Left ventricle myocardium inferior (tissue), 1 donor: ENCODE measurements at regions not wholly inside any gene's neighbourhood (a gene's known extent, or its start where the extent isn't known, plus 50 kb on each side); places are given as distances from the start of the nearest gene placed in this dataset.

Source experiments
- DNase-seq: peaks from one replicate; pipeline ENCODE4 v3.0.0-alpha.2; 2020
- H3K27ac ChIP-seq: fragments of 200-600 bp; replicated peaks from 2 replicates; pipeline ENCODE4 v1.8.0; 2021
- H3K27me3 ChIP-seq: fragments of 200-600 bp; 2 replicates; pipeline ENCODE4 v1.8.0; 2021; ENCODE audit warnings: low read depth
- H3K36me3 ChIP-seq: fragments of 200-600 bp; 2 replicates; pipeline ENCODE4 v1.8.0; 2021
- H3K4me1 ChIP-seq: fragments of 200-600 bp; 2 replicates; pipeline ENCODE4 v1.8.0; 2021
- H3K4me3 ChIP-seq: fragments of 200-600 bp; 2 replicates; pipeline ENCODE4 v1.8.0; 2021; ENCODE audit warnings: mild to moderate bottlenecking, moderate library complexity
- H3K9me3 ChIP-seq: fragments of 200-600 bp; replicated peaks from 2 replicates; pipeline ENCODE4 v1.8.0; 2021
- CTCF ChIP-seq: fragments of 200-600 bp; IDR thresholded peaks from 2 replicates; pipeline ENCODE4 v1.8.0; 2021; ENCODE audit warnings: antibody characterized with exemption, mild to moderate bottlenecking, borderline replicate concordance
- intact Hi-C: fragments of 100-400 bp; cut with micrococcal nuclease; formaldehyde crosslinking; loops from one replicate; pipeline ENCODE4 v1.11.0; 2022
- donor health status: DM: no; HTN: yes; CAD: no; lungs with severe emphysema.

GRCh38 chr2:156937430-156937829 lies 320.1 kb upstream of the GALNT5 start:
- Histone ChIP-seq H3K4me1 (no peaks in the 10 kb centered on the region), H3K4me3 (no peak overlapping the region), H3K36me3 (no peaks in the 10 kb centered on the region), H3K27me3 (no peaks in the 10 kb centered on the region), H3K27ac (no peak overlapping the region), H3K9me3 (no peaks in the 10 kb centered on the region)
- intact Hi-C loops, result no loop called here
- TF ChIP-seq CTCF, result no peak
- no peak for DNase-seq

- H3K27ac ChIP-seq, result no peak overlapping the region
- H3K9me3 ChIP-seq, result no peaks in the 10 kb centered on the region
- intact Hi-C loops, result no loop called here
- DNase-seq, result no peak
- no peak overlapping the region for H3K4me3 ChIP-seq
- no peaks in the 10 kb centered on the region for H3K4me1 ChIP-seq
- TF ChIP-seq CTCF, result no peak
- no peaks in the 10 kb centered on the region for H3K27me3 ChIP-seq
- no peaks in the 10 kb centered on the region for H3K36me3 ChIP-seq
Measured at GRCh38 chr2:156944871-156945270, 312.6 kb upstream of the GALNT5 start.

- H3K36me3 ChIP-seq, result no peaks in the 10 kb centered on the region
- no peak overlapping the region for H3K4me3 ChIP-seq
- no peaks in the 10 kb centered on the region for H3K27me3 ChIP-seq
- DNase-seq, result no peak
- peaks cover 19% of the 10 kb centered on the region for H3K9me3 ChIP-seq
- intact Hi-C loops, result no loop called here
- H3K4me1 ChIP-seq, result no peaks in the 10 kb centered on the region
- H3K27ac ChIP-seq, result no peak overlapping the region
- TF ChIP-seq CTCF, result no peak
Measured at GRCh38 chr2:156947261-156947660, 310.2 kb upstream of the GALNT5 start.

GRCh38 chr2:156955701-156956100 lies 301.8 kb upstream of the GALNT5 start:
- TF ChIP-seq CTCF, result no peak
- DNase-seq, result no peak
- H3K4me1 ChIP-seq, result no peaks in the 10 kb centered on the region
- H3K4me3 ChIP-seq, result no peak overlapping the region
- H3K27ac ChIP-seq, result no peak overlapping the region
- H3K9me3 ChIP-seq, result peaks cover 50% of the 10 kb centered on the region
- no peaks in the 10 kb centered on the region for H3K27me3 ChIP-seq
- intact Hi-C loops, result no loop called here
- H3K36me3 ChIP-seq, result no peaks in the 10 kb centered on the region

GRCh38 chr2:156956161-156956560 lies 301.3 kb upstream of the GALNT5 start:
- Histone ChIP-seq H3K9me3 (peaks cover 48% of the 10 kb centered on the region), H3K36me3 (no peaks in the 10 kb centered on the region), H3K27ac (no peak overlapping the region), H3K4me3 (no peak overlapping the region), H3K4me1 (no peaks in the 10 kb centered on the region), H3K27me3 (no peaks in the 10 kb centered on the region)
- TF ChIP-seq CTCF, result no peak
- intact Hi-C loops, result no loop called here
- DNase-seq, result no peak

GRCh38 chr2:156958374-156958773 lies 299.1 kb upstream of the GALNT5 start:
- Histone ChIP-seq H3K27ac (no peak overlapping the region), H3K4me1 (no peaks in the 10 kb centered on the region), H3K27me3 (no peaks in the 10 kb centered on the region), H3K4me3 (no peak overlapping the region), H3K36me3 (no peaks in the 10 kb centered on the region), H3K9me3 (peaks cover 43% of the 10 kb centered on the region)
- no peak for DNase-seq
- TF ChIP-seq CTCF, result no peak
- intact Hi-C loops, result no loop called here
